ENCODE measurements at regions not wholly inside any gene's neighbourhood (a gene's known extent, or its start where the extent isn't known, plus 50 kb on each side); places are given as distances from the start of the nearest gene placed in this dataset.

- TF ChIP-seq CTCF (conservative IDR thresholded peaks at IDR 0.05; ENCODE audit: low read length) (no peak), EZH2phosphoT487 (IDR thresholded peaks at IDR 0.05; ENCODE audit: borderline replicate concordance) (no peak)
Measured at GRCh38 chr3:137300703-137301102, 342.9 kb downstream of the IL20RB start.
